NB4 (cell line): ENCODE measurements at regions not wholly inside any gene's neighbourhood (a gene's known extent, or its start where the extent isn't known, plus 50 kb on each side); places are given as distances from the start of the nearest gene placed in this dataset.

Experiments
- MYC ChIP-seq: IDR thresholded peaks from 2 replicates; pipeline ENCODE4 v1.6.1; 2011; ENCODE audit warnings: low read depth, low read length
- TF ChIP-seq, protein P1 (sequence below): IDR thresholded peaks from one replicate; pipeline ENCODE4 v1.5.1; 2012; ENCODE audit warnings: low read depth, low read length

DNA sequence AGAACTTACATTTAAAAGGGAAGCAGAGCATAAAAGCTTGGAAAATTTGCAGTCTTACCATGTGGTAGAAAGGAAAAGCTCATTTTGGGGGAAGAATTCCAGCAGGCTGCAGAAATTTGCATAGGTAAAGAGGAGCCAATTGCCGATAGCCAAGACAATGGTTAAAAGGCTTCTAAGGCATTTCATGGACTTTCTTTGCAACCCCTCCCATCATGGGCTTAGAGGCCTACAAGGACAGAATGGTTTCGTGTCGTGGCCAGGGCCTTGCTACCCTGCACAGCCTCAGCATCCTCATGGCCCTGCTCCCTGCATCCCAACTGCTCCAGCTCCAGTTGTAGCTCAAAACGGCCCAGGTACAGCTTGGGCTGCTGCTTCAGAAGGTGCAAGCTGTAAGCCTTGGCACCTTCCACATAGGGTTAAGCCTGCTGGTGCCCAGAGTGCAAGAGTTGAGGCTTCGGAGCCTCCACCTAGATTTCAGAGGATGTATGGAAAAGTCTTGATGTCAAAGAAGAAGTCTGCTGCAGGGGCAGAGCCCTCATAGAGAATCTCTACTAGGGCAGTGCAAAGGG is 420.3 kb downstream of the PCDH17 start:
- no peak for TF ChIP-seq MYC
- TF ChIP-seq, protein P1, sequence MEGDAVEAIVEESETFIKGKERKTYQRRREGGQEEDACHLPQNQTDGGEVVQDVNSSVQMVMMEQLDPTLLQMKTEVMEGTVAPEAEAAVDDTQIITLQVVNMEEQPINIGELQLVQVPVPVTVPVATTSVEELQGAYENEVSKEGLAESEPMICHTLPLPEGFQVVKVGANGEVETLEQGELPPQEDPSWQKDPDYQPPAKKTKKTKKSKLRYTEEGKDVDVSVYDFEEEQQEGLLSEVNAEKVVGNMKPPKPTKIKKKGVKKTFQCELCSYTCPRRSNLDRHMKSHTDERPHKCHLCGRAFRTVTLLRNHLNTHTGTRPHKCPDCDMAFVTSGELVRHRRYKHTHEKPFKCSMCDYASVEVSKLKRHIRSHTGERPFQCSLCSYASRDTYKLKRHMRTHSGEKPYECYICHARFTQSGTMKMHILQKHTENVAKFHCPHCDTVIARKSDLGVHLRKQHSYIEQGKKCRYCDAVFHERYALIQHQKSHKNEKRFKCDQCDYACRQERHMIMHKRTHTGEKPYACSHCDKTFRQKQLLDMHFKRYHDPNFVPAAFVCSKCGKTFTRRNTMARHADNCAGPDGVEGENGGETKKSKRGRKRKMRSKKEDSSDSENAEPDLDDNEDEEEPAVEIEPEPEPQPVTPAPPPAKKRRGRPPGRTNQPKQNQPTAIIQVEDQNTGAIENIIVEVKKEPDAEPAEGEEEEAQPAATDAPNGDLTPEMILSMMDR, result no peak
